Muscle layer of duodenum (tissue), 2 donors: ENCODE measurements at regions not wholly inside any gene's neighbourhood (a gene's known extent, or its start where the extent isn't known, plus 50 kb on each side); places are given as distances from the start of the nearest gene placed in this dataset.

ENCODE experiments used
- H3K27ac ChIP-seq: one replicate; pipeline ENCODE4 v1.7.0; 2013; ENCODE audit warnings: mild to moderate bottlenecking, low read length
- H3K27me3 ChIP-seq: one replicate; pipeline ENCODE4 v1.7.0; 2013; ENCODE audit warnings: low read depth, mild to moderate bottlenecking, control low read depth, low read length
- H3K36me3 ChIP-seq, 2 donors: one replicate each; pipeline ENCODE4 v1.7.0; 2013; ENCODE audit warnings: low read length in 2 of 2, control low read depth in 1 of 2, mild to moderate bottlenecking in 1 of 2; ENCODE audit not compliant: insufficient read depth in 2 of 2, control insufficient read depth in 1 of 2
- H3K4me1 ChIP-seq, 2 donors: one replicate each; pipeline ENCODE4 v1.7.0; 2013; ENCODE audit warnings: low read length in 2 of 2, mild to moderate bottlenecking in 2 of 2, control low read depth in 1 of 2, moderate library complexity in 1 of 2; ENCODE audit not compliant: insufficient read depth in 2 of 2, control insufficient read depth in 1 of 2
- H3K4me3 ChIP-seq, 2 donors: one replicate each; pipeline ENCODE4 v1.7.0; 2013; ENCODE audit warnings: low read length in 2 of 2, low read depth in 1 of 2, mild to moderate bottlenecking in 1 of 2
- H3K9me3 ChIP-seq, 2 donors: one replicate each; pipeline ENCODE4 v1.7.0; 2013; ENCODE audit warnings: low read length in 2 of 2, control low read depth in 1 of 2, mild to moderate bottlenecking in 1 of 2; ENCODE audit not compliant: control insufficient read depth in 1 of 2
- donor health status: healthy.

DNA sequence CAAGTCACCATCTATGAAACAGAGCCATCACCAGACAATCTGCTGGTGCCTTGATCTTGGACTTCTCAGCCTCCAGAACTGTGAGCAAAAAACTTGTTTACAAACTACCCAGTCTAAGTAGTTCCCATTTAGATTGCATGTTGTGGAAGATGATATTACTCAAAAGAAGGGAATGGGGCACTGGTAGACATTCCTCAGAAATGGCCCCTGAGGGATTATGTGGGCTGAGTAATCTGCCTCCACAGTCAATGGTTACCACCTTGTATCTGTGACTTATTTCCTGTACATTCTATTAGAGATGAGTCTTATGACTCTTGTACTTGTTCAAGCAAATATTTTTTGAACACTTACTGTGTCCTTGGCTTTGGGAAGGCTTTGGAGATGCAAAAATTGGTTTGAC, 160.4 kb downstream of the NUP35 start:
- H3K9me3 ChIP-seq: no peaks in the 10 kb centered on the region
- H3K36me3 ChIP-seq: no peaks in the 10 kb centered on the region
- H3K4me1 ChIP-seq: no peaks in the 10 kb centered on the region
- H3K27ac ChIP-seq: no peak overlapping the region
- no peak overlapping the region for H3K4me3 ChIP-seq
- H3K27me3 ChIP-seq: no peaks in the 10 kb centered on the region

DNA sequence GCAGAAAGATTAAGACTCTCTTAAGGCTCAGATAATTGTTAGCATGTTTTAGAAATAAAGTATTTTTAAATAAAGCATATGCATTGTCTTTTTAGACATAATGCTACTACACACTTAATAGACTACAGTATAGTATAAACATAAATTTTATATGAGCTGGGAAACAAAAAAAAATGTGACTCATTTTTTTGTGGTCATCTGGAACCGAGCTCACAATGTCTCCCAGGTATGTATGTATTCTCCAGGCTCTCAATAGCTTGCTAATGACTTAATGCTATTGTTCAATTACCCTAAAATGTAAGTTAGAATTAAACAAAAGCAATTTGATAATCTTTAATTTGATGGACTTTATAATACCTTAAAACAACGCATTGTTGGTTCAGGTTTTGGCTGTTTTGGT, 167.2 kb downstream of the NUP35 start:
- H3K4me3 ChIP-seq: no peak overlapping the region
- no peaks in the 10 kb centered on the region for H3K36me3 ChIP-seq
- no peaks in the 10 kb centered on the region for H3K9me3 ChIP-seq
- no peaks in the 10 kb centered on the region for H3K4me1 ChIP-seq
- H3K27ac ChIP-seq: no peak overlapping the region
- no peaks in the 10 kb centered on the region for H3K27me3 ChIP-seq

- no peak overlapping the region for H3K4me3 ChIP-seq
- no peaks in the 10 kb centered on the region for H3K36me3 ChIP-seq
- H3K4me1 ChIP-seq: no peaks in the 10 kb centered on the region
- no peaks in the 10 kb centered on the region for H3K27me3 ChIP-seq
- H3K9me3 ChIP-seq: no peaks in the 10 kb centered on the region
- H3K27ac ChIP-seq: no peak overlapping the region
These were observed 167.8 kb downstream of the NUP35 start for GRCh38 chr2:183292028-183292427.

DNA sequence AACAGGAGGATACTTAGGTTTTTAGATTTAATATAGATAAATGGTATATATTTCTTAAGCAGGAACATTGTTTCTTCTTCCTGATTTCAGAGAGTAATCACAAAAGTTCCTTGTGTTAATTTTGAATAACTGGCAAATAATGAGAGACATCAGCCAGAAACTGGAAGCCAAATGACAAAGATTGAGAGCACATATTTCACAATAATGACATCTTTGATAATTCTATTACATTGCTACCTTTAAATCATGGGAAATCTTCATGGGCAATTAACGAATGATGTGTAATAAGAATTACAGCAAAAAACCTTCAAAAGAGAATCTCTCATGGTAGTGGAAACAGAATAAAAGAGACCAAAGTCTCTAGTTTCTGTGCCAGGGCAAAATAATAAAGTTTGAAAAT, 215.1 kb downstream of the NUP35 start:
- H3K9me3 ChIP-seq: no peaks in the 10 kb centered on the region
- H3K4me1 ChIP-seq: no peaks in the 10 kb centered on the region
- no peaks in the 10 kb centered on the region for H3K27me3 ChIP-seq
- H3K36me3 ChIP-seq: no peaks in the 10 kb centered on the region
- no peak overlapping the region for H3K27ac ChIP-seq
- H3K4me3 ChIP-seq: no peak overlapping the region

GRCh38 chr2:183341057-183341456, 216.8 kb downstream of the NUP35 start:
- Histone ChIP-seq H3K27ac (no peak overlapping the region), H3K4me1 (no peaks in the 10 kb centered on the region), H3K9me3 (no peaks in the 10 kb centered on the region), H3K4me3 (no peak overlapping the region), H3K36me3 (no peaks in the 10 kb centered on the region), H3K27me3 (no peaks in the 10 kb centered on the region)

- Histone ChIP-seq H3K36me3 (no peaks in the 10 kb centered on the region), H3K4me3 (no peak overlapping the region), H3K9me3 (no peaks in the 10 kb centered on the region), H3K27me3 (no peaks in the 10 kb centered on the region), H3K4me1 (no peaks in the 10 kb centered on the region), H3K27ac (no peak overlapping the region)
These were observed 223.7 kb downstream of the NUP35 start for GRCh38 chr2:183347969-183348368.

GRCh38 chr2:183348492-183348891, 224.2 kb downstream of the NUP35 start:
- Histone ChIP-seq H3K4me3 (no peak overlapping the region), H3K36me3 (no peaks in the 10 kb centered on the region), H3K4me1 (no peaks in the 10 kb centered on the region), H3K9me3 (no peaks in the 10 kb centered on the region), H3K27me3 (no peaks in the 10 kb centered on the region), H3K27ac (no peak overlapping the region)

DNA sequence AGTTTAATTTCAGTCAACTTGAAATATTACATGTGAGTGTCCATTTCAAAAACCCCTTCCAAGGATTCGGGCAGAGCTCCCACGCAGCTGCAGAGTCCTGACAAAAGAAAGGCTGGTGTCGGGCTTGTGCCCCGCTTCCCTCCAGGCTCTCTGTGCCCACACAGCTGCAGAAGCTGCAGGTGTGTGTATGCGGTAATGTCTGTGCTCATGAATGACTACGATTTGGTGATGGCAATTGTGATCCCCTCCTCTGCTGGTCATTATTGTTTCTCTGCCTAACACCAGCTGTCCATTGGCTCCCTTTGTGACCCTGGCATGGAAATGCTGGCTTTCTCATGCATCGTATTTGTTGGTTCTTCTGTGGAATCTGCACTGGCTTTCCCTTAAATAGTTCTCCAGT, 224.8 kb downstream of the NUP35 start:
- Histone ChIP-seq H3K4me1 (no peaks in the 10 kb centered on the region), H3K27me3 (no peaks in the 10 kb centered on the region), H3K36me3 (no peaks in the 10 kb centered on the region), H3K27ac (no peak overlapping the region), H3K9me3 (no peaks in the 10 kb centered on the region), H3K4me3 (no peak overlapping the region)

DNA sequence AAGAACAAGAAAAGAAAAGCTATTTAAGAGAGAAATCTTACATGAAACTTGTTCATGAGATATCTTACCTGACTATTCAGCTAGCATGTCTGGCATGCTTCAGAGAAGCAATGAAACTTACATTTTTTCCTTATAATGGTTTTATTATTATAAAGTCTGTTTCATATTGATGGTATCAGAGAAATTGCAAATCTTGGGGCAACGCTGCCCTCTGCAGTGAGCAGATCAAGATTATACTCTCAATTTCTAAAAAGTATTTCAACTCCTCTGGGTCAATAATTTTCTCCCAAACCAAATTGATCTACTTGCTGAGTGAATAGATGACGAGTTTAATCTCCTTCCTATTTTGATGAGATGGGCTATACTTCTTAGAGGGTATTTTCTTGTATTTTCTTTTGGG, 235.6 kb downstream of the NUP35 start:
- Histone ChIP-seq H3K9me3 (no peaks in the 10 kb centered on the region), H3K4me3 (no peak overlapping the region), H3K27me3 (no peaks in the 10 kb centered on the region), H3K36me3 (no peaks in the 10 kb centered on the region), H3K4me1 (no peaks in the 10 kb centered on the region), H3K27ac (no peak overlapping the region)

GRCh38 chr2:183371545-183371944, 247.3 kb downstream of the NUP35 start:
- H3K36me3 ChIP-seq: no peaks in the 10 kb centered on the region
- no peaks in the 10 kb centered on the region for H3K27me3 ChIP-seq
- H3K4me3 ChIP-seq: no peak overlapping the region
- H3K9me3 ChIP-seq: peaks cover 0 to 2% of the 10 kb centered on the region in 2 donors
- no peak overlapping the region for H3K27ac ChIP-seq
- H3K4me1 ChIP-seq: no peaks in the 10 kb centered on the region

- Histone ChIP-seq H3K27me3 (no peaks in the 10 kb centered on the region), H3K27ac (no peak overlapping the region), H3K4me3 (no peak overlapping the region), H3K4me1 (no peaks in the 10 kb centered on the region), H3K36me3 (no peaks in the 10 kb centered on the region), H3K9me3 (no peaks in the 10 kb centered on the region)
These were observed 251.6 kb downstream of the NUP35 start for GRCh38 chr2:183375821-183376220.

- Histone ChIP-seq H3K27me3 (no peaks in the 10 kb centered on the region), H3K27ac (no peak overlapping the region), H3K36me3 (no peaks in the 10 kb centered on the region), H3K4me3 (no peak overlapping the region), H3K9me3 (peaks cover 0 to 14% of the 10 kb centered on the region in 2 donors), H3K4me1 (no peaks in the 10 kb centered on the region)
These were observed 259.6 kb downstream of the NUP35 start for GRCh38 chr2:183383854-183384253.
